ENCODE measurements at regions not wholly inside any gene's neighbourhood (a gene's known extent, or its start where the extent isn't known, plus 50 kb on each side); places are given as distances from the start of the nearest gene placed in this dataset.

DNA sequence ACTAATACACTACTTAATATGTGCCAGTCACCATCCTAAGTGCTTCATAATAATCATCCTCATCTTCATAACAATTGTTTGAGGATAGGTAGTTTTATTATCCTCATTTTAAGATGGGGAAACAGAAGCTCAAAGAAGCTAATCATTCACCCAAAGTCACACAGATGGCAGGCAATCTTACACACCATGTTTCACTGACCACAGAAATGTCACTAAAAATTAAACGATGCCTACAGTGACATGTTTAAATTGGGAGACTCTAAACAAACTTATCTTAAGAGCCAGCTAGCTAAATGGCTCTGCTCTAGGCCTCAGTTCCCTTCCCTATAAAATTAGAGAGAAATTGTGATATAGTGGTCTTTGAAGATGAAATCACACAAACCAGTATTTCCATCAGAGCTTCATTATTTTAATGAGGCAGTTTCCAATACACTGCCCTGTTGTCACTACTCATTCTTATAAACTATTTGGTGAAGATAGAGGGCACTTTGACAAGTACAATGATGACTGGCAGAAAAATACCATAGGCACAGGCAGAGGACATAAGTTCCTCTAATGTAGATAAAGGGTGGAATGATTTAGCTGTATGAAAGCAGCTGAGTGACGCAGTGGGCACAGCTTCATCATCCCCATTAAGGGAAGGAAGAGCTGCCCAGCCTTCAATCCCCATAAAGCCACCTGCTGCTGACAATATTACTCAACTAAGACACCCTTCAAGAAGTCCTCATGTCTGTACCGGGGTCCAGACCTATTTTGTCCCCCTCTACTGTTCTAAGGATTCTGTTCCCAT is 224.1 kb downstream of the ACTL7B start:
- intact Hi-C loops (cut with DNase I), result no loop called here
- H3K36me3 ChIP-seq, result no peaks in the 10 kb centered on the region
- H3K4me1 ChIP-seq, result no peaks in the 10 kb centered on the region
- ATAC-seq, result no peak
- H3K9me3 ChIP-seq, result no peaks in the 10 kb centered on the region
- H3K4me3 ChIP-seq, result no peak overlapping the region
- H3K27me3 ChIP-seq, result no peaks in the 10 kb centered on the region
- no peak overlapping the region for H3K27ac ChIP-seq
- no peak for DNase-seq
- WGBS (ENCODE audit: insufficient coverage, low coverage, low lambda C conversion rate, missing lambda C conversion rate), result 37% methylated on average over 3 of the region's 3 CpGs
- TF ChIP-seq, protein P1, sequence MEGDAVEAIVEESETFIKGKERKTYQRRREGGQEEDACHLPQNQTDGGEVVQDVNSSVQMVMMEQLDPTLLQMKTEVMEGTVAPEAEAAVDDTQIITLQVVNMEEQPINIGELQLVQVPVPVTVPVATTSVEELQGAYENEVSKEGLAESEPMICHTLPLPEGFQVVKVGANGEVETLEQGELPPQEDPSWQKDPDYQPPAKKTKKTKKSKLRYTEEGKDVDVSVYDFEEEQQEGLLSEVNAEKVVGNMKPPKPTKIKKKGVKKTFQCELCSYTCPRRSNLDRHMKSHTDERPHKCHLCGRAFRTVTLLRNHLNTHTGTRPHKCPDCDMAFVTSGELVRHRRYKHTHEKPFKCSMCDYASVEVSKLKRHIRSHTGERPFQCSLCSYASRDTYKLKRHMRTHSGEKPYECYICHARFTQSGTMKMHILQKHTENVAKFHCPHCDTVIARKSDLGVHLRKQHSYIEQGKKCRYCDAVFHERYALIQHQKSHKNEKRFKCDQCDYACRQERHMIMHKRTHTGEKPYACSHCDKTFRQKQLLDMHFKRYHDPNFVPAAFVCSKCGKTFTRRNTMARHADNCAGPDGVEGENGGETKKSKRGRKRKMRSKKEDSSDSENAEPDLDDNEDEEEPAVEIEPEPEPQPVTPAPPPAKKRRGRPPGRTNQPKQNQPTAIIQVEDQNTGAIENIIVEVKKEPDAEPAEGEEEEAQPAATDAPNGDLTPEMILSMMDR (IDR thresholded peaks at IDR 0.05), result no peak
- TF ChIP-seq POLR2A (IDR thresholded peaks at IDR 0.05), result no peak

DNA sequence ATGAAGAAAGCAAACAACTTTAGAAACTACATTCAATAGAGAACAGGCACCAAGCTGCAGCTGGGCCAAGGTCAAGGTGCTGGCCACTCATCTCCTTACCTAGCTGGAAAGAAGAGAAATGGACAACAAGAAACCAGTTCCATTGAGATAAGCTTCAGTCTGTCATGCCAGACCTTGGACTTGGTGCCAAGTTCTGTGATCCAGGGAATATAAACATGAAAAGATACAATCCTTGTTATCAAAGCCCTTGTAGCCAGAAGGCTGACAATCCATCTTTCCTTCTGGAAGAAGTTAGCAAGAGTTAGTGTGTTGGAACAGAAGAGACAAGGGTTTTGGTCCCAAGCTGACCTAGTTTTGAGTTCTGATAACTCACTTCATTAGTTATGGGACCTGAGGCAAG is 227.5 kb downstream of the ACTL7B start:
- Histone ChIP-seq H3K9me3 (no peaks in the 10 kb centered on the region), H3K27me3 (no peaks in the 10 kb centered on the region), H3K27ac (no peak overlapping the region), H3K36me3 (no peaks in the 10 kb centered on the region), H3K4me3 (no peak overlapping the region), H3K4me1 (no peaks in the 10 kb centered on the region)
- no peak for DNase-seq
- TF ChIP-seq POLR2A (IDR thresholded peaks at IDR 0.05), result no peak
- TF ChIP-seq, protein P1 (IDR thresholded peaks at IDR 0.05), result no peak
- intact Hi-C loops (cut with DNase I), result no loop called here
- ATAC-seq, result no peak

DNA sequence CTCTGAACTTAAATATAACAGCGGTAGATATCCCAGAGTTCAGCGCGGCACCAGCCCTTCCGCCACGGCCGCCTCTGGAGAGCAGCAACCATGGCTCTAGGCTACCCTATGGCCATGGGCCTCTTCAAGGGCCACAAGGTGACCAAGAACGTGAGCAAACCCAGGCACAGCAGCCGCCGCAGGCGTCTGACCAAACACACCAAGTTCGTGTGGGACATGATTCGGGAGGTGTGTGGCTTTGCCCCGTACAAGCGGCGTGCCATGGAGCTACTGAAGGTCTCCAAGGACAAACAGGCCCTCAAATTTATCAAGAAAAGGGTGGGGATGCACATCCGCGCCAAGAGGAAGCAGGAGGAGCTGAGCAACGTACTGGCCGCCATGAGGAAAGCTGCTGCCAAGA is 229.0 kb downstream of the ACTL7B start:
- DNase-seq (no peak), ATAC-seq (no peak)

DNA sequence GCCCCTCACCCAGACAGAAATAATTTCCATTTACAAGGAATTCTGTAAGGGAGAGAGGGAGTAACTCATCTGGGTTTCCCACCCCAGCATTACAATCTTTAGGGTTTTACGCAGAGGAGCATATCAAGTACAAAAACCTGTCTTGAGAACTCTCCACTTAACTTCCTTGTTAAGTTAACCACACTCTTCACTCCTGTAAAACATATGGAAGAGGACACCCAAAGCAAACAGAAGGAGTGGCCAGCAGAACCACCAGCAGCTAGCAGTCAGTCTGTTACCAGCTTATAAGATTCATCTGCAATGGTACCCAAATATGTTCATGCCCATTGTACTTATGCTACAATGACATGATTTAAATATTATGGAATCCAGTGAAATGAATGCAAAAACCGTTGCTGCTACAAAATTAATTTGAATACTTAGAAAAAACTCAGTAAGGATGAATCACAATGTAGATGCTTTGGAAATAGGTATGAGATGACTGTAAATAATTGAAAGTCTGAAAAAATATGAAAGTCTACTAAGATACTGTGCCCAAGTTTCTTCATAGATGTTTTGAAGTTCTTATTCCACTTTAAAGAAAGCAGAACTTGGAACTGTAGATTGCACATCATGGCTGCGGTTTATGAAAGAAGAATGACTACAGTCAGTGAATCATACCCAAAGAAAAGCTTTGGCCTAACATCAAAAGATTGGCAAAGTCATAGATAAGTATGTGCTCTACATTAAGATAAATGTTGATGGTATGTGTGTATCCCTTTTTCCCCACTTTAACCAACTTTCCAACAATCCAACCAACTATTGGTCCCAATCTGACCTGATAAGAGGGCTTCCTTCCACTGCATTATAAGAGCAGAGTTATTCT is 233.6 kb downstream of the ACTL7B start:
- 63% methylated on average over 3 of the region's 3 CpGs for WGBS (ENCODE audit: insufficient coverage, low coverage, low lambda C conversion rate, missing lambda C conversion rate)
- no peak overlapping the region for H3K4me3 ChIP-seq
- ATAC-seq, result no peak
- H3K4me1 ChIP-seq, result no peaks in the 10 kb centered on the region
- H3K27me3 ChIP-seq, result no peaks in the 10 kb centered on the region
- TF ChIP-seq, protein P1 (IDR thresholded peaks at IDR 0.05), result no peak
- TF ChIP-seq POLR2A (IDR thresholded peaks at IDR 0.05), result no peak
- H3K36me3 ChIP-seq, result no peaks in the 10 kb centered on the region
- H3K9me3 ChIP-seq, result no peaks in the 10 kb centered on the region
- intact Hi-C loops (cut with DNase I), result no loop called here
- no peak for DNase-seq
- H3K27ac ChIP-seq, result no peak overlapping the region

More for the DNA sequence above, 229.0 kb downstream of the ACTL7B start:
- 83% methylated on average over 14 of the region's 19 CpGs for WGBS (ENCODE audit: insufficient coverage, low coverage, low lambda C conversion rate, missing lambda C conversion rate)
- TF ChIP-seq, protein P1 (IDR thresholded peaks at IDR 0.05), result no peak
- no peak for TF ChIP-seq POLR2A (IDR thresholded peaks at IDR 0.05)
- no peaks in the 10 kb centered on the region for H3K36me3 ChIP-seq
- H3K4me3 ChIP-seq, result no peak overlapping the region
- no peaks in the 10 kb centered on the region for H3K9me3 ChIP-seq
- no peak overlapping the region for H3K27ac ChIP-seq
- intact Hi-C loops (cut with DNase I), result no loop called here
- no peaks in the 10 kb centered on the region for H3K4me1 ChIP-seq
- no peaks in the 10 kb centered on the region for H3K27me3 ChIP-seq

Measured in right lobe of liver (tissue), 6 donors.